Right atrium auricular region (tissue), 2 donors: ENCODE measurements at regions not wholly inside any gene's neighbourhood (a gene's known extent, or its start where the extent isn't known, plus 50 kb on each side); places are given as distances from the start of the nearest gene placed in this dataset.

ENCODE experiments used
- DNase-seq: peaks from one replicate; pipeline ENCODE4 v3.0.0-alpha.2; 2019; ENCODE audit warnings: low spot score
- H3K27ac ChIP-seq, 2 donors: fragments of 200-600 bp; sonication (generic); 1 replicate in 1 of 2; 2 replicates in 1 of 2; pipeline ENCODE4 v1.5.1; 2016 to 2019
- H3K27me3 ChIP-seq, 2 donors: fragments of 200-600 bp; sonication (generic); one replicate each; pipeline versions ENCODE4 v1.5.1 to v1.6.0; 2017 to 2019
- H3K36me3 ChIP-seq: fragments of 200-600 bp; sonication (generic); one replicate; pipeline ENCODE4 v1.5.1; 2016
- H3K4me1 ChIP-seq, 2 donors: fragments of 200-600 bp; sonication (generic); one replicate each; pipeline versions ENCODE4 v1.5.1 to v1.6.0; 2017 to 2019
- H3K4me3 ChIP-seq, 2 donors: fragments of 200-600 bp; sonication (generic); 1 replicate in 1 of 2; 2 replicates in 1 of 2; pipeline ENCODE4 v1.5.1; 2017 to 2019; ENCODE audit warnings: mild to moderate bottlenecking in 1 of 2, moderate library complexity in 1 of 2
- H3K9me3 ChIP-seq, 2 donors: fragments of 200-600 bp; sonication (generic); one replicate each; pipeline ENCODE4 v1.5.1; 2019
- TF ChIP-seq, protein P1 (sequence below), 2 donors: fragments of 200-600 bp; sonication (generic); IDR thresholded peaks; one replicate each; pipeline ENCODE4 v1.5.1; 2019; ENCODE audit warnings: antibody characterized with exemption in 2 of 2

DNA sequence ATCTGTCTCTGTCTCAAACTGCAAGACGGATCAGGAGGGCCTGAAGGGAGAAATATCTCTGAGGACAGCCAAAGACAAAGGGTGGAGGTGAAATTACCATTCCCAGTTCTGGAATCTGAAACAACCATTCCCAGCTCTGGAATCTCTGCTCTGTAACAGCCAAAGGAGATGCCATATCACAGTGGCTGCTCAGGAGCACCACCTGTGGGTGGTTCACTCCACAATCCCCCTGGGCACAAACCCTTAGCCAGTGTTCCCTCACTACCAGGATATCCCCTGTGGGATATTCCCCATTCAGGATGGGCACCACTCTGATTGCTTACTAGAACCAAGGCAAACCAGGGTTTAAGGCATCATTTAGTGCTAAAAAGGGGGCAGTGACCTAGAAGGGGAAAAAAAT, 199.0 kb downstream of the HTR7 start:
- DNase-seq, result no peak
- no peak overlapping the region for H3K4me3 ChIP-seq

DNA sequence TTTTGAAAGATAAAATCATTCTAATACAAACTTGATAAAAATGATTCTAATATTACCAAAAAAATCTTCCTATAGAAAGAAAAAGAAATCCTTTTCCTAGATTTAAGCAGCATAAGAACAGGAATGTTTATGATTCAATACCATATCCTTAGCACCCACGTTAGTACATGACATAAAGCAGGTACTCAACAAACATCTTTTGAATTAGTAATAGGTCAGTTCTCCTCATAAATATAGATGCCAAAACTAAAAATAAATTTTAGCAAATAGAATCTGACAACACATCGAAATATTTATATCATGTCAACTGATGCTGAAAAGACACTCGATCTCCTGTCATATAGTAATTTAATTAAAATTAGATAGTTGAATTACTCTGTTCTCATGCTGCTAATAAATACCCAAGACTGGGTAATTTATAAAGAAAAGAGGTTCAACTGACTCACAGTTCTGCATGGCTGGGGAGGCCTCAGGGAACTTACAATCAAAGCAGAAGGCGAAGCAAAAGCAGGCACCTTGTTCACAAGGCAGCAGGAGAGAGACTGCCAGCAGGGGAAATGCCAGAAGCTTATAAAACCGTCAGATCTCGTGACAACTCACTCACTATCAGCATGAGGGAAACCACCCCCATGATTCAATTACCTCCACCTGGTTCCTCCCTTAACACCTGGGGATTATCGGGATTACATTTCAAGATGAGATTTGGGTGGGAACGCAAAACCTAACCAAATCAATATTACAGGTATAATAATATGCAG, 191.8 kb downstream of the HTR7 start:
- TF ChIP-seq, protein P1, sequence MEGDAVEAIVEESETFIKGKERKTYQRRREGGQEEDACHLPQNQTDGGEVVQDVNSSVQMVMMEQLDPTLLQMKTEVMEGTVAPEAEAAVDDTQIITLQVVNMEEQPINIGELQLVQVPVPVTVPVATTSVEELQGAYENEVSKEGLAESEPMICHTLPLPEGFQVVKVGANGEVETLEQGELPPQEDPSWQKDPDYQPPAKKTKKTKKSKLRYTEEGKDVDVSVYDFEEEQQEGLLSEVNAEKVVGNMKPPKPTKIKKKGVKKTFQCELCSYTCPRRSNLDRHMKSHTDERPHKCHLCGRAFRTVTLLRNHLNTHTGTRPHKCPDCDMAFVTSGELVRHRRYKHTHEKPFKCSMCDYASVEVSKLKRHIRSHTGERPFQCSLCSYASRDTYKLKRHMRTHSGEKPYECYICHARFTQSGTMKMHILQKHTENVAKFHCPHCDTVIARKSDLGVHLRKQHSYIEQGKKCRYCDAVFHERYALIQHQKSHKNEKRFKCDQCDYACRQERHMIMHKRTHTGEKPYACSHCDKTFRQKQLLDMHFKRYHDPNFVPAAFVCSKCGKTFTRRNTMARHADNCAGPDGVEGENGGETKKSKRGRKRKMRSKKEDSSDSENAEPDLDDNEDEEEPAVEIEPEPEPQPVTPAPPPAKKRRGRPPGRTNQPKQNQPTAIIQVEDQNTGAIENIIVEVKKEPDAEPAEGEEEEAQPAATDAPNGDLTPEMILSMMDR (IDR thresholded peaks at IDR 0.05), result no peak
- H3K36me3 ChIP-seq, result no peaks in the 10 kb centered on the region
- H3K9me3 ChIP-seq, result peaks cover 0 to 5% of the 10 kb centered on the region in 2 donors
- no peak overlapping the region for H3K4me3 ChIP-seq
- no peak overlapping the region for H3K27ac ChIP-seq
- no peaks in the 10 kb centered on the region for H3K4me1 ChIP-seq
- H3K27me3 ChIP-seq, result no peaks in the 10 kb centered on the region
- no peak for DNase-seq

More for the DNA sequence above, 199.0 kb downstream of the HTR7 start:
- Histone ChIP-seq H3K36me3 (no peaks in the 10 kb centered on the region), H3K27ac (no peak overlapping the region), H3K4me1 (no peaks in the 10 kb centered on the region), H3K9me3 (peaks cover 0 to 14% of the 10 kb centered on the region in 2 donors), H3K27me3 (no peaks in the 10 kb centered on the region)
- TF ChIP-seq, protein P1 (IDR thresholded peaks at IDR 0.05), result no peak

DNA sequence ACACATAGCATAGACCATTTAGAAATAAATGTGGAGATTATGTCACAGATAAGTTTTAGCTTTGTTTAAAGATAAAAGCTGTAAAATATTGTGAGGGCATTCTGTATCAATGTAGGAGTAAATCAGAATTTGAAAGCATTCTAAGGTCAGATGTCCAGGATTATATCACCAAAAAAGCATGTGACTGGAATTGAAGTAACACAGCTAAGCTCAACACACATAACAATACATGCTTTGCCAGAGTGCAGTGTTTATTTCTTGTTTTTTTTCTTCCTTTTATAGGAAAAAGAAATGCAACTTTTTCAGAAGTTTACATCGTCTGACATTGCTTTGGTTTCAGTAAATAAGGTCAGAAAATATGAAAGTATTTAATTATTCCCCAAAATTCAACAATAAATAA, 183.4 kb downstream of the HTR7 start:
- no peaks in the 10 kb centered on the region for H3K36me3 ChIP-seq
- H3K4me1 ChIP-seq, result no peaks in the 10 kb centered on the region
- H3K27ac ChIP-seq, result no peak overlapping the region
- TF ChIP-seq, protein P1 (IDR thresholded peaks at IDR 0.05), result no peak
- H3K4me3 ChIP-seq, result no peak overlapping the region
- no peaks in the 10 kb centered on the region for H3K27me3 ChIP-seq
- no peaks in the 10 kb centered on the region for H3K9me3 ChIP-seq
- DNase-seq, result no peak

DNA sequence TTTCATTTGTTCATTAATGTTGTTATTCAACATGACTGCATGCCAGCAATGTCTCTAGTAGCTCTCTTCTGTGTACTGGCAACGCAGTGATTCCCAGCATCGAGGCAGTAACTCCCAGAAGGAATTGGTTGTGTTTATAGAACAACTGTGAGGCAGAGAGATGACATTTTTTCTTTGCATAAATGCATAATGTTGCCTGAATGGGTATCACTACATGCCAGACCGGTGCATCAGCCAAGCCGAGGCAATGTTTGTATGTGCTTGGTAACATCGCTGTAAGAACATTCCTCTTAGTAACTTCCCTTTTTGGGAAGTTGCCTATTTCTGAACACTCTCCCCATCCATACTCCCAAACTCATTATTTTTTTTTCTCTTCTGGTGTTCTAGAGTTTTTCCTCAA, 182.9 kb downstream of the HTR7 start:
- TF ChIP-seq, protein P1 (IDR thresholded peaks at IDR 0.05), result no peak
- Histone ChIP-seq H3K36me3 (no peaks in the 10 kb centered on the region), H3K27me3 (no peaks in the 10 kb centered on the region), H3K27ac (no peak overlapping the region), H3K4me1 (no peaks in the 10 kb centered on the region), H3K9me3 (no peaks in the 10 kb centered on the region), H3K4me3 (no peak overlapping the region)
- no peak for DNase-seq

DNA sequence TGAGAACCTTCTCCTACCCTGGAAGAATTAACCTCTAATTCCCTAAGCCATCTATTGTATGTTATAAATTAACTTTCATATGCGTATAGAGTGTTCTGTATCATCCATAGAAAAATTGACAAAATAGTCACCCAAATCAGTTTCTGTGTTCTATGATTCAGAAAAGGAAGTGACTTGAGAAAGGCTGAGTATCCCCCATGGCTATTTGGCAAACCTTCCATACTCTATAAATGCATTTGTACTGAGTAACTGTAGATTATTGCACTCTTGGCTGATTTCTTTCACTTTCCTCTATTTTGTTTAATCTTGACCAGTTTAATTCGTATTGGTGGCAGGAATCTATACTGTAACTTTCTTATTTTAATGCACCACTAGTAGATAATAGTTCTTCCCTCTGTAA, 182.2 kb downstream of the HTR7 start:
- Histone ChIP-seq H3K27ac (no peak overlapping the region), H3K27me3 (no peaks in the 10 kb centered on the region), H3K4me1 (no peaks in the 10 kb centered on the region), H3K36me3 (no peaks in the 10 kb centered on the region), H3K9me3 (no peaks in the 10 kb centered on the region), H3K4me3 (no peak overlapping the region)
- DNase-seq, result no peak
- TF ChIP-seq, protein P1 (IDR thresholded peaks at IDR 0.05), result no peak
